Colonic mucosa (tissue), 4 donors: ENCODE measurements at regions not wholly inside any gene's neighbourhood (a gene's known extent, or its start where the extent isn't known, plus 50 kb on each side); places are given as distances from the start of the nearest gene placed in this dataset.

Experiments used
- DNase-seq: peaks from one replicate; pipeline ENCODE4 v3.0.0-alpha.2; 2020
- H3K27ac ChIP-seq: fragments of 200-600 bp; one replicate; pipeline ENCODE4 v1.8.0; 2021
- H3K27me3 ChIP-seq: fragments of 200-600 bp; one replicate; pipeline ENCODE4 v1.8.0; 2021
- H3K36me3 ChIP-seq: fragments of 200-600 bp; one replicate; pipeline ENCODE4 v1.8.0; 2021
- H3K4me1 ChIP-seq: fragments of 200-600 bp; one replicate; pipeline ENCODE4 v1.8.0; 2021; ENCODE audit warnings: mild to moderate bottlenecking
- H3K4me3 ChIP-seq: fragments of 200-600 bp; one replicate; pipeline ENCODE4 v1.8.0; 2021
- H3K9ac ChIP-seq, 2 donors: one replicate each; pipeline ENCODE4 v1.7.0; 2013; ENCODE audit warnings: control low read depth in 2 of 2, low read depth in 2 of 2, low read length in 2 of 2
- H3K9me3 ChIP-seq: fragments of 200-600 bp; one replicate; pipeline ENCODE4 v1.8.0; 2021
- intact Hi-C: fragments of 100-400 bp; cut with DNase I; formaldehyde crosslinking; loops from one replicate; pipeline ENCODE4 v1.14.1; 2022
- TF ChIP-seq, protein P1 (sequence below): fragments of 200-600 bp; IDR thresholded peaks from one replicate; pipeline ENCODE4 v1.8.0; 2022; ENCODE audit warnings: antibody characterized with exemption, mild to moderate bottlenecking
- donor health status: healthy.
- donor health status: DM: no; HTN: no; CAD: no.
- donor health status: DM: no; HTN: no; CAD: no.

GRCh38 chr15:92538115-92538514 is 117.5 kb downstream of the FAM174B start:
- H3K4me1 ChIP-seq = no peaks in the 10 kb centered on the region
- H3K9ac ChIP-seq = no peak overlapping the region
- H3K9me3 ChIP-seq = no peaks in the 10 kb centered on the region
- no peaks in the 10 kb centered on the region for H3K36me3 ChIP-seq
- H3K4me3 ChIP-seq = no peak overlapping the region
- DNase-seq = no peak
- intact Hi-C loops = no loop called here
- TF ChIP-seq, protein P1, sequence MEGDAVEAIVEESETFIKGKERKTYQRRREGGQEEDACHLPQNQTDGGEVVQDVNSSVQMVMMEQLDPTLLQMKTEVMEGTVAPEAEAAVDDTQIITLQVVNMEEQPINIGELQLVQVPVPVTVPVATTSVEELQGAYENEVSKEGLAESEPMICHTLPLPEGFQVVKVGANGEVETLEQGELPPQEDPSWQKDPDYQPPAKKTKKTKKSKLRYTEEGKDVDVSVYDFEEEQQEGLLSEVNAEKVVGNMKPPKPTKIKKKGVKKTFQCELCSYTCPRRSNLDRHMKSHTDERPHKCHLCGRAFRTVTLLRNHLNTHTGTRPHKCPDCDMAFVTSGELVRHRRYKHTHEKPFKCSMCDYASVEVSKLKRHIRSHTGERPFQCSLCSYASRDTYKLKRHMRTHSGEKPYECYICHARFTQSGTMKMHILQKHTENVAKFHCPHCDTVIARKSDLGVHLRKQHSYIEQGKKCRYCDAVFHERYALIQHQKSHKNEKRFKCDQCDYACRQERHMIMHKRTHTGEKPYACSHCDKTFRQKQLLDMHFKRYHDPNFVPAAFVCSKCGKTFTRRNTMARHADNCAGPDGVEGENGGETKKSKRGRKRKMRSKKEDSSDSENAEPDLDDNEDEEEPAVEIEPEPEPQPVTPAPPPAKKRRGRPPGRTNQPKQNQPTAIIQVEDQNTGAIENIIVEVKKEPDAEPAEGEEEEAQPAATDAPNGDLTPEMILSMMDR = no peak
- H3K27me3 ChIP-seq = no peaks in the 10 kb centered on the region
- no peak overlapping the region for H3K27ac ChIP-seq

- no peak overlapping the region for H3K27ac ChIP-seq
- TF ChIP-seq, protein P1 = no peak
- H3K4me1 ChIP-seq = no peaks in the 10 kb centered on the region
- intact Hi-C loops = no loop called here
- no peaks in the 10 kb centered on the region for H3K9me3 ChIP-seq
- no peak overlapping the region for H3K4me3 ChIP-seq
- no peaks in the 10 kb centered on the region for H3K27me3 ChIP-seq
- no peak for DNase-seq
- no peaks in the 10 kb centered on the region for H3K36me3 ChIP-seq
- H3K9ac ChIP-seq = no peak overlapping the region
Observed at GRCh38 chr15:92533298-92533697, 122.3 kb downstream of the FAM174B start.

- DNase-seq = no peak
- H3K9me3 ChIP-seq = no peaks in the 10 kb centered on the region
- H3K4me1 ChIP-seq = no peaks in the 10 kb centered on the region
- no peak overlapping the region for H3K9ac ChIP-seq
- TF ChIP-seq, protein P1 = no peak
- no peaks in the 10 kb centered on the region for H3K27me3 ChIP-seq
- no peaks in the 10 kb centered on the region for H3K36me3 ChIP-seq
- intact Hi-C loops = no loop called here
- no peak overlapping the region for H3K27ac ChIP-seq
- H3K4me3 ChIP-seq = no peak overlapping the region
Observed at GRCh38 chr15:92531406-92531805, 124.2 kb downstream of the FAM174B start.

DNA sequence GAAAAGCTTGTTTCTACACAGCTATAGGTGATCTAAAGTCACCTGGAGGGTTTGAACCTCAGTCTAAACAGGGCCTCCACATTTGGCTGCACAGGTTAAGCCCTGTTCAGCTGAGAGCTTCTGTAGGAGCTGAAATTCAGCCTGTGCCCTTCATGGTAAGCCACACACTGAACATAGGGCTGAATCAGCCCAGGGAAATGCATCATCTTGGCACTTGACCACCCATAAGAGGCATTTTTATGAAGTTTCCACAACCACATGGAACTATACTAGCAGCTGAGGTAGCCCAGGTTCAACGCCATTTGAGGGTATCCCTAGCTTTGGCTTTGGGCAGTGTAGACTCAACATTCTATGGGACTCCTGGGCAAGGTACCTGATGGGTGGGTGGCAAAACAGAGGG is 126.8 kb downstream of the FAM174B start:
- no peak overlapping the region for H3K4me3 ChIP-seq
- no peaks in the 10 kb centered on the region for H3K36me3 ChIP-seq
- no peak for DNase-seq
- H3K9ac ChIP-seq = no peak overlapping the region
- no peaks in the 10 kb centered on the region for H3K4me1 ChIP-seq
- H3K27ac ChIP-seq = no peak overlapping the region
- no peaks in the 10 kb centered on the region for H3K9me3 ChIP-seq
- TF ChIP-seq, protein P1 = no peak
- H3K27me3 ChIP-seq = no peaks in the 10 kb centered on the region
- intact Hi-C loops = no loop called here

DNA sequence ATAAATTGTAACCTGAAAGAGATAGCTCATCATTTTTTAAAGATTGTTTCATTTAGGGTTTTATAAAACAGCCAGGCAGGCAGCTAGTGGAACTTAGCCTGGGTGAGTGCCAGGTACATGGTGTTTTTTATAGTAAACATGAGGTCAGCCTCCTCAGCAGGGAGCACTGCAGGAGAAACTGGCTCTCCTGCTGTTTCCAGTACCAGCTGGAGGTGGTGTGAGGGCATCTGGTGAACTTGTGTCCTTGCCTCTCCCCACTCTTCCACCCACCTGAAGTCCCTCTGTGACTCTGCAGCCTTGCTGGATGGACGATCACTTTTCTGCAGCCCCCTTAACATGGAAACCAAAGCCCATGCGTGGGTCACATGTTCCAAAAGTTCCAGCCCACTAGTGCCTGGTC is 128.4 kb downstream of the FAM174B start:
- Histone ChIP-seq H3K9me3 (no peaks in the 10 kb centered on the region), H3K27ac (no peak overlapping the region), H3K36me3 (no peaks in the 10 kb centered on the region), H3K4me3 (no peak overlapping the region), H3K27me3 (no peaks in the 10 kb centered on the region), H3K9ac (no peak overlapping the region), H3K4me1 (no peaks in the 10 kb centered on the region)
- intact Hi-C loops = no loop called here
- TF ChIP-seq, protein P1 = no peak
- DNase-seq = no peak

DNA sequence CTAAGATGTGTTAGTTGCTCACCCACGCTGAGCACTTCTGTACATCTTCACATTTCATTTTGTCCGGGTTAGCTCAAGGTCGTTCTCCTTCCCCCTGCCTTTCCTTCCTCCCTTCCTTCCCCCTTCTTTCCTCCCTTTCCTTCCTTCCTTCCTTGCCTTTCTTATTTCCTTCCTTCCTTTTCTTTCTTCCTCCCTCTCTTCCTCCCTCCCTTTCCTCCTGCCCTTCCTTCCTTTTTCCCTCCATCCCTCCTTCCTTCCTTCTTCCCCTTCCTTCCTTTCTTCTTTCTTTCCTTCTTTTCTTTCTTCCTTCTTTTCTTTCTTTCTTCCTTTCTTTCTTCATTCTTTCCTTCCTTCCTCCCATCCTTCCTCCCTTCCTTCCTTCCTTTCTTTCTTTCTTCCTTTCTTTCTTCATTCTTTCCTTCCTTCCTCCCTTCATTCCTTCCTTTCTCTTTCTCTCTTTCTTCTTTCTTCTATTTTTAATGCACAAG is 129.8 kb downstream of the FAM174B start:
- H3K27ac ChIP-seq = no peak overlapping the region
- TF ChIP-seq, protein P1 = no peak
- no peaks in the 10 kb centered on the region for H3K27me3 ChIP-seq
- H3K4me3 ChIP-seq = no peak overlapping the region
- no peak for DNase-seq
- no peaks in the 10 kb centered on the region for H3K36me3 ChIP-seq
- intact Hi-C loops = no loop called here
- H3K4me1 ChIP-seq = no peaks in the 10 kb centered on the region
- no peak overlapping the region for H3K9ac ChIP-seq
- H3K9me3 ChIP-seq = no peaks in the 10 kb centered on the region
